HG02623 (cell line): ENCODE measurements at regions not wholly inside any gene's neighbourhood (a gene's known extent, or its start where the extent isn't known, plus 50 kb on each side); places are given as distances from the start of the nearest gene placed in this dataset.
A peak's percentile ranks its signal among the peaks of the same experiment; 100 is the strongest.

Experiments used
- ATAC-seq: cut with Tn5 transposase; IDR thresholded peaks from one replicate; pipeline ENCODE4 v1.9.1; 2021; ENCODE audit warnings: moderate library complexity; ENCODE audit not compliant: unreplicated experiment

DNA sequence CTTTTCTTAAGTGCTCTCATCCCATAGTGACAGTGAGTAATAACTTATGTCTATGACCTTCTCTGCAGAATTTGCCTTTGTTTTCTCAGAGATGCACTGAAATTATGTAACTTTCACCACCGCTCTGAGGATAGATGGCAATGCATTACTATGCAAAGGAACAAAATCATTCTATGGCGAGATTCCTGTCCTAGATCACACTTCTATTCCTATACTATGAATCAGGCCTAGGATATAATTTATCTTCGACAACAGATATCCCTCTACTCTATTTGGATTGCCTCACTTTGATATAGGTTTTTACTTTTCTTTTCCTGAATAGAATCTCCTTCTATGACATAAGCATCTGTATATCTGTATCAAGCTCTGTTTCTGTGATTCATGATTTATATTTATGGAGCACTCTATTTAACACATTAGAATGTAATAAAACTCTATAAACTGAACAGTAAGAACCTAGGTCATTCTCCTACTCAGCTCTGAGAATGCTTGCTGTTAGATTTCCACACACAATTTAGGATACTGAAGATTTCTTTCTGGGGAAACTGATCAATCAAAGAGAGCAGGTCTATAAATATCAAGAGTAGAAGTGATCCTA lies 1082.3 kb upstream of the ADGRL3 start:
- ATAC-seq: no peak

DNA sequence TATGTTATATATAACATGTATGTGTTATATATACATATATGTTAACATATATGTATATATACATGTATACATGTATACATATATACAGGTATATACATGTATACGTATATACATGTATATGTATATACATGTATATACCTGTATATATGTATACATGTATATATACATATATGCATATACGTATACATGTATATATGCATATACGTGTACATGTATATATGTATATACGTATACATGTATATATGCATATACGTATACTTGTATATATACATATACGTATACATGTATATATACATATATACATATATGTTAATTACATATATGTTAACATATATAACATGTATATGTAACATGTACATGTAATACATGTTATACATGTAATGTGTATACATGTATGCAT lies 1077.3 kb upstream of the ADGRL3 start:
- no peak for ATAC-seq

DNA sequence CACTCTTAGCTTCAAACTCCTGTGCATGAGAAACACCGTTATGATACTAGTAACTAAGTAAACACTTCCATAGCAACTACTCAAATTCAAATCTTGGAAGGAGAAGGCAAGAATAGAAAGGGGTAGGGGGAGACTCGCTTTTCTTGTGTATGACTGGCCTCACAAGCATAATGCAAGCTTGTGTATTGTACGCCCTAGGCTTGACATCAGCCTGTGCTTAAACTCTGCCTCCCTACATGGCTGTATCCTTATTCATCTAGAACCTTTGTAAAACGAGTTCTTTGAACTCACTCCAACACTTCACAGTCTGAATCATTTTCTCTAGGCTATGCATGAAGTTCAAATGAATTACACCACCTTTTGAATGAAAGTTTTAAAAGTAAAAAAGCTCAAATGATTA lies 1071.2 kb upstream of the ADGRL3 start:
- ATAC-seq: no peak

DNA sequence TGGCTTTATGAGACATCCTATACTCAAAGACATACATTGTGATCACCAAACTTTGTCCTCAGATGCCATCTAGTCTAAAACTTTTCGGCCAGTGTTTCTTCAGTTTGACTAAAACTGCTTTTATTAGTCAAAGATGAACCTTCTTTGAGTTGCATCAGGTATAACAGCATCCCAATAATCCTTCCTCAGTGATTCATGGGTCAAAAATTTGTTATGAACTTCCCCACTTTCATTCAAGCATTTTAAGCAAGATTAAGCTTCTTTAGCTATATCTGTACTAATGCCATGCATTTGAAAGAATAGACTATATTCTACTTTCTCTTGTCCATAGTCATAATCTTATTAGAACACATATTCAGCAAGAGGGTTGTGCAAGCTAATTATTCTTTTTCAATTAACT lies 1070.4 kb upstream of the ADGRL3 start:
- no peak for ATAC-seq

DNA sequence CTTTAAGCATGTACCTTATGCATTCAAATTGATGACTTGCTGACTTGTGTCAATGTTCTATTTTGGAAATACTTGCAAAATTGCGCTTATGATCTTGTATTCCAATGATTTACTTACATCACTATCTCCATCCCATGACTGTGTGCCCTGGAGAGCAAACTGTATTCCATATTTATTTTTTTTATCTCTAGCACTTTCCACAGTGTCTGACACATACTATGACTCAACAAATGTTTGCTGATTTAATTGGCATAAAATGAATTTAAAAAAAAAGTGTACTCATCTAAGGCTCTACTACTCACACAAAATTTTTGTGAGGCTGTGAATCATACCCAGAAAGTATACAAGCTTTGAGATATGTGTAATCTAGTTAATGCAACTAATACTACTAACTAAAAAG lies 1066.8 kb upstream of the ADGRL3 start:
- no peak for ATAC-seq

DNA sequence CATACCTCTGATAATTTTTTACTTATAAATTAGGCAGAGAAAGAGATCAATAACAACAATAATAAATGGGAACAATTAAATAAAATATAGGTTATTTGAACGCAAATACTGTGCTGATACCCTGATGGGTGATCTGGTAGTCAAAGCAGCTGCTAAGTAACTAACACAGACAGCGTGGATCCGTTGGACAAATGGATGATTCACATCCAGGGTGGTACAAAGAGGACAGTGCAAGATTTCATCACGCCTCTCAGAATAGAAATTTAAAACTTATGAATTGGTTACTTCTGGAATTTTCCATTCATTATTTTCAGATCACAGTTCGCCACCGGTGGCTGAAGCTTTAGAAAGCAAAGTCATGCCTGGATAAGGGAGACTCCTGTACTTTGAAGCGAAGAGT lies 1066.0 kb upstream of the ADGRL3 start:
- ATAC-seq: no peak

DNA sequence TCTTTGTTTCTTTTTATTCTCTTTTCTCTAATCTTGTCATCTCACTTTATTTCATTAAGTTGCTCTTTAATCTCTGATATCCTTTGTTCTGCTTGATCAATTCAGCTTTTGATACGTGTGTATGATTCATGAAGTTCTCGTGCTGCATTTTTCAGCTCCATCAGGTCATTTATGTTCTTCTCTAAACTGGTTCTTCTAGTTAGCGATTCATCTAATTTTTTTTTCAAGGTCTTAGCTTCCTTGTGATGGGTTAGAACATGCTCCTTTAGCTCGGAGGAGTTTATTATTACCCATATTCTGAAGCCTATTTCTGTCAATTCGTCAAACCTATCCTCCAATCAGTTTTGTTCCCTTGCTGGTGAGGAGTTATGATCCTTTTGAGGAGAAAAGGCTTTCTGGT lies 1045.0 kb upstream of the ADGRL3 start:
- ATAC-seq: no peak

DNA sequence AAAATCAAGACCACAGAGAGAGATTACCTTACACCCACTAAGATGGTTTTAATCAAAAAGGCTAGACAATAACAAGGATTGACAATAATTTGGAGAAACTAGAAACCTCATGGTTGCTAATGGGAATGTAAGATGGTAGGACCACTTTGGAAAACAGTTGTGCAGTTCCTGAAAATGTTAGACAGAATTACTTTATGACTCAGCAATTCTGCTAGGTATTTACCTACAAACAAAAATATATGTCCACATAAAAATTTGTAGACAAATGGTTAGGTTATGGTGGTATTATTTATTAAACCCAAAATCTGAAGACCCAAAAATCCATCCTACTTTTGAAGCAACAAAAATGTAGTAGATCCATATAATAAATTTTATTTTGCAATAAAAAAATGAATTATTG lies 1027.0 kb upstream of the ADGRL3 start:
- no peak for ATAC-seq

DNA sequence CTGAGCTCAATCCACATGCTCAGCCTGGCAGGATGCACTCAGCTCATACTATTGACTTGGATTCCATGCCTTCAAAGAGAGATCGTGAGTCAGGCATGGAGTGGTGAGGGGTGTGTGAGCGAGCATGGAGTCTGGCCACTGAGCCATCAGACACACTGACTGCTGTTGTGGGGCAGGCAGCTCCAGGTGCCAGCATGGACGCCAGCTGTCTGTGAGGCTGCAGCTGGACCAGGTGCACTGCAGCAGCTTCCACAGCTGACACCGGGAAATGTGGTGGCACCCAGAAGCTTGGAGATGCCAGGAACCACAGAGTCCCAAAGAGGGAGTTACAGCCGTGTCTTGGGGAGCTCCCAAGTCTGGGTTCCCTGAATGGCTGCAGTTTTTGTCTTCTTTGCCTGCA lies 1026.4 kb upstream of the ADGRL3 start:
- no peak for ATAC-seq

DNA sequence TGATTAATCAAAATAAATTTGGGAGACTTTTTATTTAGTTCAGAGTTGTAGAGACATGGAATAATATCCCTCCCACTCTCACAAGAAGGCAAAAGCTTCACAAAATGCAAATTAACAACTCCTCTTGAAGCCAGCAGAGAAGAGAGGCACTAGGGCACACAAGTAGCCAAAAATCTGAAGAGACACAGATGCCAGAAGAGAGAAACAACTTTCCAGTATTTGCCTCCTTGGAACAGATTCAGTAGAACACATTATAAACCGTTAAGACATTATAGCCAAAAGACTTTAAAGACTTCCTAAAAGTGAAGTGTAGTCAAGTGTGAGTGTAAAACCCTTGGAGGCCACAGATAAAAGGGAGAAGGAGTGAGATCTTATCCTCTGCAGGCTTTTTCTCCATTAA lies 1024.9 kb upstream of the ADGRL3 start:
- no peak for ATAC-seq

DNA sequence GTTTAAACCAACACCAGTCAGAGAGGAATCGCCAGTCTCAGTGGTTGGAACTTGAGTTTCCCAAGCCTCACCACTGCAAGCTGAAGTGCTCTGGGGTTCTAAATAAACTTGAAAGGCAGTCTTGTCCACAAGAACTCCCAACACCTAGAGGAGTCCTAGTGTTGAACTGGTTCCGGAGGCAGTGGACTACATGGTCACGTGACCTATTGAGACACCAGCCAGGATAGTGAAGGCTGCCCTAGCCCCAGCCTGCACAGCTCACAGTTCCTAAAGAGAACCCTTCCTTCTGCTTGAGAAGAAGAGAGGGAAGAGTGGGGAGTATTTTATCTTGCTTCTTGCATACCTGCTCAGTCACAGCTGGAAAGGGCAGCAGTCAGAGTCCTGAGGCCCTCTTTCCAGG lies 1012.7 kb upstream of the ADGRL3 start:
- no peak for ATAC-seq

DNA sequence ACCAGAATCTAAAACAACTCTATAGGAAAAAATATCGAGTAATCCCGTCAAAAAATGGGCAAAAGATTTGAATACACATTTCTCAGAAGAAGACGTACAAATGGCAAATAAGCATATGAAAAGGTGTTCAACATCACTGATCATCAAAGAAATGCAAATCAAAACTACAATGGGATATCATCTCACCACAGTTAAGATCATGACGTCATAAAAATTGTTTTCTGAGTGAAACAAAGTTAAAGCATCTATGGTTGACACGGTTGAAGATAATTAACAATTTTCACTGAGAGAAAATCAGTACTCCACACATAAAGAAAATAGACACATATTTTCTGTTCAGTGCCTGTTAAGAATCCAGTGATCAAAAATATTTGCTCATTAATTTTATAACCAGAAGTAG lies 1010.8 kb upstream of the ADGRL3 start:
- no peak for ATAC-seq

DNA sequence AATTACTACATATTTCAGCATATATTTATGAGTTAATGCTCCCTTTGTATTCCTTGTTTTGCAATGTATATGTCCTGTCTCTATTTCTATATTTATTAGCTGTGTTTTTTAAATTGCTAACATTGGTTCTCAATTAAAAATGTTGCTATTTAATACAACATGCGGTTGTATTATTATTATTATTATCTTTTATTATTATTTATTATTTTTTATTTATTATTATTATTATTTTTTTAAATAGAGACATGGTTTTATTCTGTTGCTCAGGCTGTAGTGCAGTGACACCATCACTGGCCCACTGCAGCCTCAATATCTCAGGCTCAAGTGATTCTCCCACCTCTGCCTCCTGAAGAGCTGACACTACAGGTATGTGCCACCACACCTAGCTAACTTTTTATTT lies 1005.9 kb upstream of the ADGRL3 start:
- no peak for ATAC-seq

DNA sequence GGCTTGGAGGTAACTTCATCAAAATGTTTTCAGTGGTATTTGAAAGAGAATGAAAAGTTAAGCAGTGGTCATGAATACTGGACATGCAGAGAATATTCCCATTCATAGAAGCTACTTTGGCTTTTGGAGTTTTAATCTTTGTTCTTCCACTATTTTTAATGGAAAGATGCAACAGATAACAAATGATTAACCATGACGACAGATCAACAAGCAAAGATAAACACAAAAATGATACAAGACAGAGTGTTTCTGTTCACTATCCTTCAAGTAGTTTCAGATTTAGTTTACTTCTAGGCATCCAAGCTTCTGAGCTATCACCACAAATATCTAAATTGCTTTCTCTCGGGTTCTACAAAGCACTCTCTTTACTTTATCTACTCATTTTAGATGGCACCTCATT lies 1004.9 kb upstream of the ADGRL3 start:
- ATAC-seq: no peak

DNA sequence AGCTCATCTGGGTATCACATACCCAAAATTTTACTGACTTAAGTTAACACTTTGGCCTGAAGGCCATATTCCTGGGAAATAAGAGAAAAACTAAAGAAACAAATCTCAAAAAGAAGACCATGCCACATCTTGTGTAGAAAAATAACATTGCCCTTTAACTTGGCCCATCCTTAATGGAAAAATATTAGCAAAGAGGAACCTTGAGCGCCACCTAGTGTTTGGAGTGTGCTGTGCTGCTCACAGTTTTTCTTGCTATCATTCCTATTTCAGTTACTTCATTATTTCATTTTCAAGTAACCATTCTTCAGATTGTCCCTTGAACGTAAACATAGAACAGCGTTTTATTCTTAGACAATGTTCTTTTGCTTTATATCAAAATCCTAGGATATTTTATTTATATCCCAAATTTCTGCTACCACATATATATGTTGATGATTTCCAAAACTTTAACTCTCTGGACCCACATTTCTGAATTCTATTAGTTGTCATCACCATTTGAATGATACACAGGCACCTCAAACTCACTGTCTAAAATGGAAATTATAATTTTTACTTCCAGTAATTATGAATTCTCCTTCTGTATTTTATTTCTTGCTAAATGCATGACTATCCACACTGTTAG lies 999.0 kb upstream of the ADGRL3 start:
- ATAC-seq: peak; percentile 79

DNA sequence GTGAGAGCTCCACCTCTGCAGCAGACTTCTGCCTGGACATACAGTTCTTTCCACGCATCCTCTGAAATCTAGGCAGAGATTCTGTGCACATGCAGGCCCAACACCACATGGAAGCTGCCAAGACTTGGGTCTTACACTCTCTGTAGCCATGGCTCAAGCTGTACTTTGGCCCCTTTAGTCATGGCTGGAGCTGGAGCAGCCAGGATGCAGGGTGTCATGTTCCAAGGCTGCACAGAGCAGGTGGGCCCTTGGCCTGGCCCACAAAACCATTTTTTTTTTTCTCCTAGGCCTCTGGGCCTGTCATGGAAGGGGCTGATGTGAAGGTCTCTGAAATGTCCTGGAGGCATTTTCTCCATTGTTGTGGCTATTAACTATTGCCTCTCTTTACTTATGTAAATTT lies 990.5 kb upstream of the ADGRL3 start:
- ATAC-seq: no peak

DNA sequence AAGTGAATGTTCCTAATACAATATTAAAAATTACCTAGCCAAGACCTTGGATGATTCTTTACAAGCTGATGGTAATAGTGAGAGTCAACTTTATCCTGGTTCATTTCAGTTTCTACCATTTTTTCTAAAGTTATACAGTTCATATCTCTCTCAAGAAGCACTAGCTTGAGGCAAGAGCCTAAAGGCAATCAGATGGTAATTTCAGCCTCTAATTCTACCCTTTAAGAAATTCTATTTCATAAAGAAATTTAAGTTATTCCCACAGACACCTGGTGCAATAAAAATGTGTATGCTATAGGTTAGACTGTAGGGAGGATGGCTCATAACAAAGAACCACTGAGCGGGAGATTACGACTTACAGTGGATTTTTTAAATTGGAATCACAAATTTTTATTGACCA lies 984.2 kb upstream of the ADGRL3 start:
- ATAC-seq: no peak

DNA sequence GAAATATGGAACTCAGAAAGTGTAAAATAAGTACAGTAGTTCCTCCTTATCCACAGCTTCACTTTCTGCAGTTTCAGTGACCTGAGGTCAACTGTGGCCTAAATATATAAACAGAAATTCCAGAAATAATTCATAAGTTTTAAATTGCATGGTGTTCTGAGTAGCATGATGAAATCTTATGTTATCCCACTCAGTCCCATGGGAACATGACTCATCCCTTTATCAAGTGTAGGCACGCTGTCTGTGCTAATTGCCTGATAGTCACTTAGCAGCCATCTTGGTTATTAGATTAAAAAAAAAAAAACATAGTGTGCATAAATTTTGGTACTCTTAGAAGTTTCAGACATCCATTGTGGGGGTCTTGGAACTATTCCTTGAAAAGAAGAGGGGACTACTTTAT lies 983.4 kb upstream of the ADGRL3 start:
- ATAC-seq: no peak

DNA sequence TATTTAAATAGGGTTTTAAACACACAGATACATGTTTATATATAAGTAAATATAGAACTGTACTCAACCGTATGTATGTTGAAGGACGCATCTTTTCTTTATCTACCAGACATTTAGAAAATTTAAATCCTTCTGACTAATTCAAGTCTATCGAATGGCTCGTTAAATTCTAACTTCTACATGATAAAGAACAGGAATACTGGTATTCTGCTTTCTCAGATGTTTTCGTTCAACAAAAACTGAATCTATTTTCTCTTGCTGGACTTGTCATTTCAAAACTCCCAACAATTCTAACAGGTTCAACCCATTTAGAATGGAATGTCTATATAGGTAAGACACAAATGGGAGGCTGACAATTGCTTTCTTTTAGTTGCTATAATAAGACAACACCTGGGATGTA lies 978.3 kb upstream of the ADGRL3 start:
- ATAC-seq: no peak

DNA sequence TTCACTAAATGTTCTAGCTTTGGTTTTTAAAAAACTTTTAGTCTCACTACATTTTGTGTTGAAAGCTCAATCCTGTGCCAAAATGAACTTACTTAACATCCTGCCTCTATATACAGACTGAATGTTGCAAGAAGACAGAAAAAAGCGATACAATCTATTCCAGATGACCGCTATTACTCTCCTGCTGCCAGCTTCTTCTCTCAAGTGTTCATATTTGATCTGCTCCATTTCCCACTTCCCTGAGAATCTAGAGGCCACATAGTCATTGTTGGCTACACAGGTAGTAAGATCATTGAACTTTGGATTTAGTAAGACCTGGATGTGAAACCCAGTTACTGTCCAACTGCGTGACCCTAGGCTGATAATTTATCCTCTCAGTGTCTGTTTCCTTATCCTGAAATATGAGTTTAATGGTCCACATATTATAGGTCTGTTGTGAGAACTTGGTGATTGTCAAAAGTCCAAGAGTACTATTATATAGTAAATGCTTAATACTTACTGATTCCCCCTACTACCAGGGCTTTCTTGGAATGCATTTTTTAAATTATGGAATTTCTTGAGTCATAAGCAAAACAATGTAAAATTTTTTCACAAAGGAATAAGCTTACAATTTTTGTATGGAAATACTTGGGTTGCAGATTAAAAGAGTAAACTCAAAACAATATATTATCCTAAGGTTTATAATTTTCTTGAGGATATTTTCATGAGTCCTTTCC lies 976.8 kb upstream of the ADGRL3 start:
- ATAC-seq: no peak

DNA sequence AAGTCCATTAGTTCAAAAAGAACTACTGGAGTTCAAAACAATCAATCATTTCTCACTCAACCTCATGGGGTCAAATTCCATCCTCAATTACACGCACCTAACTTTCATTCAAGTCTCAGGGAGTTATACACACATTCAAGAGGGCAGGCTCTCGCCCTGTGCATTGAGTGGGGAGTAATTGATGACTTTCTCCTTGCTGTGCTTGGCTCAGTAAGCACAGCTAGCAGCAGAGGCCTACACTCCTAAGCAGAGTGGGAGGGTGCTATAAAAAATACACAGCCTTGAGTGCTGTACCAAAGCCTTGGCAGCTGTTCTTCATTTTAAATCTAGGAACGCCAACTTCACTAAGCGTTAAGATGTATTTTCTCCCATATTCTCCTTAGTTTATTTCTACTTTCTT lies 958.3 kb upstream of the ADGRL3 start:
- ATAC-seq: no peak

DNA sequence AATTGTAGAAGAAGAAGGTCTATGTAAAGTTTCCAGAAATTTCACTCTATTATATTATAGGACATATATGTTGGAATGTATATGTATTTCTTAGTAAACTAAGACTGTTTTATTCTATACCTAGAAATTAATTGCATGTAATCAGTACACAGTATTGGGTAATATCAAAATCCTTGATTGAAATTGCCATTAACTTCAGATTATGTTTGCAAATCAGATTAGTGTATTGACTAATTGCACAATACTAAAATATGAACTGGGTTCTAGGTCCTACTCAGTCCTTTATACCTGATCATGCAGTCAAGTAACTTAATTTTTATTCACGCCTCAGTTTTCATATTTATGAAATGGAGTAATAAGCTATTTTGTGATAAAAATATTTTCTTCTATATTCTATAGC lies 950.3 kb upstream of the ADGRL3 start:
- ATAC-seq: no peak

DNA sequence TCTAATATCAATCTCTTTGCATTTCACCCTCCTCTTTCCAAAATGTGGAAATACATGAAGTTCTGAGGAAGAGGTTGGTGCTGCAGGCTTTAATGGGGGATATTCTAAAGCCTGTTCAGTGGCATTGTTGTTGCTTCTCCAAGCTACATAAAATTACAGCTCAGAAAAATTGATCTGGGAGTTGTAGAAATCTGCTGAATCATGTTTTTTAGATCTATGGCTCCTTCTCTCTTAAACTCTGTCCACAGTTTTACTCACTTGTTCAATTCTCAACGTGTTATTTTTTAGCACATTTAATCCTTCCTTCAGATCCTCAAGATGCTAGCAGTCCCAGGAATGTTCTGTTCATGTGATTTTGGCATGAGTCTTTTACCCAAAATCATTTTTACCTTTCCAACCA lies 949.5 kb upstream of the ADGRL3 start:
- ATAC-seq: no peak
